ENCODE measurements at regions not wholly inside any gene's neighbourhood (a gene's known extent, or its start where the extent isn't known, plus 50 kb on each side); places are given as distances from the start of the nearest gene placed in this dataset.
"Not testable (repeated sequence)": the region's sequence is repeated elsewhere in the genome, so short reads cannot be mapped to it uniquely, and the experiment has no call there.

DNA sequence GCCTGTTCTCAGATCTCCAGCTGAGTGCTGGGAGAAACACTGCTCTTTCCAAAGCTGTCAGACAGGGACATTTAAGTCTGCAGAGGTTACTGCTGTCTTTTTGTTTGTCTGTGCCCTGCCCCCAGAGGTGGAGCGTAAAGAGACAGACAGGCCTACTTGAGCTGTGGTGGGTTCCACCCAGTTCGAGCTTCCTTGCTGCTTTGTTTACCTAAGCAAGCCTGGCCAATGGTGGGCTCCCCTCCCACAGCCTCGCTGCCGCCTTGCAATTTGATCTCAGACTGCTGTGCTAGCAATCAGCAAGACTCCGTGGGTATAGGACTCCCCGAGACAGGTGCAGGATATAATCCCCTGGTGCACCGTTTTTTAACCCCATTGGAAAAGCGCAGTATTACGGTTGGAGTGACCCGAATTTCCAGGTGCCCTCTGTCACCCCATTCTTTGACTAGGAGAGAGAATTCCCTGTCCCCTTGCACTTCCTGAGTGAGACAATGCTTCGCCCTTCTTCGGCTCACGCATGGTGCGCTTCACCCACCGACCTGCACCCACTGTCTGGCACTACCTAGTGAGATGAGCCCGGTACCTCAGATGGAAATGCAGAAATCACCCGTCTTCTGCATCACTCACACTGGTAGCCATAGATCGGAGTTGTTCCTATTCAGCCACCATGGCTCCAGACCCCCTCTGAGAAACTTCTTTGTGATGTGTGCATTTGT is 650.3 kb upstream of the ALG10B start:
- Mint-ChIP-seq H3K9me3 (peaks cover 9% of the 10 kb centered on the region), H3K36me3 (ENCODE audit: low read depth) (no peaks in the 10 kb centered on the region), H3K4me1 (ENCODE audit: low read depth) (no peaks in the 10 kb centered on the region), H3K27ac (no peak overlapping the region), H3K27me3 (ENCODE audit: low read depth) (no peaks in the 10 kb centered on the region), H3K4me3 (no peak overlapping the region)

DNA sequence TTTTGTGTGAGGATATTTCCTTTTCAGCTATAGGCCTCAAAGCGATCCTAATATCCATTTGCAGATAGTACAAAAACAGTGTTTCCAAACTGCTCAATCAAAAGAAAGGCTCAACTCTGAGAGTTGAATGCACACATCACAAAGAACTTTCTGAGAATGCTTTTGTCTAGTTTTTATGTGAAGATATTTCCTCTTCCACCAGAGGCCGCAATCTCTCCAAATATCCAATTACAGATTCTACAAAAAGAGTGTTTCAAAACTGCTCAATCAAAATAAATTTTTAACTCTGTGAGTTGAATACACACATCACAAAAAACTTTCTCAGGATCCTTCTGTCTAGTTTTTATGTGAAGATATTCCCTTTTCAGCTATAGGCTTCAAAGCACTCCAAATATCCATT is 648.0 kb upstream of the ALG10B start:
- not testable (repeated sequence) for H3K4me3 Mint-ChIP-seq; H3K36me3 Mint-ChIP-seq (ENCODE audit: low read depth); H3K4me1 Mint-ChIP-seq (ENCODE audit: low read depth); H3K9me3 Mint-ChIP-seq; H3K27me3 Mint-ChIP-seq (ENCODE audit: low read depth); H3K27ac Mint-ChIP-seq

DNA sequence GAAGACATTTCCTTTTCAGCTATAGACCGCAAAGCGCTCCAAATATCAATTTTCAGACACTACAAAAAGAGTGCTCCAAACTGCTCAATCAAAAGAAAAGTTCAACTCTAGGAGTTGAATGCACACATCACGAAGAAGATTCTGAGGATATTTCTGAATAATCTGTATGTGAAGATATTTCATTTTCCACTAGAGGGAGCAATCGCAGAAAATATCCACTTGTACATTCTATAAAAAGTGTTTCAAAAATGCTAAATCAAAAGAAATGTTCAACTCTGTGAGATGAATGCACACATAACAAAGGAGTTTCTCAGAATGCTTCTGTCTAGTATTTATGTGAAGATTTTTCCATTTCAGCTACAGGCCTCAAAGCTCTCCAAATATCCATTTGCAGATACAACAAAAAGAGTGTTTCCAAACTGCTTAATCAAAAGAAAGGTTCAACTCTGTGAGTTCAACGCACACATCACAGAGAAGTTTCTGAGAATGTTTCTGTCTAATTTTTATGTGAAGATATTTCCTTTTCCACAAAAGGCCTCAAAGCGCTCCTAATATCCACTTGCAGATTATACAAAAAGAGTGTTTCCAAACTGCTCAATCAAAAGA is 643.8 kb upstream of the ALG10B start:
- Mint-ChIP-seq H3K27ac (no peak overlapping the region), H3K27me3 (ENCODE audit: low read depth) (no peaks in the 10 kb centered on the region), H3K4me3 (no peak overlapping the region), H3K36me3 (ENCODE audit: low read depth) (no peaks in the 10 kb centered on the region), H3K4me1 (ENCODE audit: low read depth) (no peaks in the 10 kb centered on the region), H3K9me3 (no peaks in the 10 kb centered on the region)

DNA sequence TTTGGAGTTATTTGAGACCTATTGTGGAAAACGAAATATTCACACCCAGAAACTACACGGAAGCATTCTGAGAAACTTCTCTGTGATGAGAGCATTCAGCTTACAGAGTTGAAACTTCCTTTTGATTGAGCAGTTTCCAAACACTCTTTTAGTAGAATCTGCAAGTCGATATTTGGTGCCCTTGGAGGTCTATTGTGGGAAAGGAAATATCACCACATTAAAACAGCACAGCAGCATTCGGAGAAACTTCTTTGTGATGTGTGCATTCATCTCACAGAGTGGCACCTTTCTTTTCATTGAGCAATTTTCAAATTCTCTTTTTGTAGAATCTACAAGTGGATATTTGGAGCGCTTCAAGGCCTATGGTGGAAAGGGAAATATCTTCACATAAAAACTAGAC is 595.7 kb upstream of the ALG10B start:
- H3K4me3 Mint-ChIP-seq = no peak overlapping the region
- no peaks in the 10 kb centered on the region for H3K36me3 Mint-ChIP-seq (ENCODE audit: low read depth)
- H3K27ac Mint-ChIP-seq = no peak overlapping the region
- no peaks in the 10 kb centered on the region for H3K4me1 Mint-ChIP-seq (ENCODE audit: low read depth)
- H3K27me3 Mint-ChIP-seq (ENCODE audit: low read depth) = no peaks in the 10 kb centered on the region
- H3K9me3 Mint-ChIP-seq = peaks cover 39% of the 10 kb centered on the region

DNA sequence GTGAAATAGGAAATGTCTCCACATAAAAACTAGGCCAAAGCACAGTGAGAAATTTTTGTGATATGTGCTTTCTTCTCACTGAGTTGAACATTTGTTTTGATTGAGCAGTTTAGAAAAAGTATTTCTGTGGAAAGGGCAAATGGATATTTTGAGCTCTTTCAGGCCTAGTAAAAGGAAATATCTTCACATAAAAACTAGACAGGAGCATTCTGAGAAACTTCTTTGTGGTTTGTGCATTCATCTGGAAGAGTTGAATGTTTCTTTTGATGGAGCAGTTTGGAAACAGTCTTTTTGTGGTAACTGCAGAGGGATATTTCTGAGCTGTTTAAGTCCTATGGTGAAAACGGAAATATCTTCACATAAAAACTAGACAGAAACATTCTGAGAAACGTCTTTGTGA is 582.7 kb upstream of the ALG10B start:
- Mint-ChIP-seq H3K36me3 (ENCODE audit: low read depth) (no peaks in the 10 kb centered on the region), H3K4me3 (no peak overlapping the region)

More for the DNA sequence above, 582.7 kb upstream of the ALG10B start:
- Mint-ChIP-seq H3K27ac (no peak overlapping the region), H3K27me3 (ENCODE audit: low read depth) (no peaks in the 10 kb centered on the region), H3K9me3 (peaks cover 50% of the 10 kb centered on the region), H3K4me1 (ENCODE audit: low read depth) (no peaks in the 10 kb centered on the region)

Measured in T-helper 1 cell treated with Interleukin-12 subunit alpha and Interleukin-12 subunit beta and Interleukin-4 antibody, amounts not matched to agents 30 μg/mL and 1 μg/mL, for 36 hours (primary cell).